B cell (primary cell): ENCODE measurements at regions not wholly inside any gene's neighbourhood (a gene's known extent, or its start where the extent isn't known, plus 50 kb on each side); places are given as distances from the start of the nearest gene placed in this dataset.

Experiments
- ATAC-seq: fragments of 200-7000 bp; cut with Tn5 transposase; one replicate; pipeline ENCODE4 v1.10.0; 2021; ENCODE audit warnings: low read depth, mild to moderate bottlenecking, moderate number of reproducible peaks, moderate library complexity
- CTCF ChIA-PET: fragments of 350-600 bp; sonication (Branson Sonifier 250); formaldehyde crosslinking; loops from one replicate; lab custom pipeline; 2021; ENCODE audit warnings: antibody characterized with exemption, inconsistent platforms; lab: Charles Lee
- POLR2A ChIA-PET: fragments of 350-600 bp; sonication (Branson Sonifier 250); formaldehyde crosslinking; loops from one replicate; lab custom pipeline; 2021; ENCODE audit warnings: antibody characterized with exemption; lab: Charles Lee
- DNase-seq: peaks from one replicate; pipeline ENCODE4 v3.0.0; 2013
- H2AFZ ChIP-seq: 2 replicates; pipeline ENCODE4 v1.6.1; 2012; ENCODE audit warnings: mild to moderate bottlenecking, low read depth, low read length; ENCODE audit not compliant: insufficient read depth, poor library complexity, severe bottlenecking
- H3K27ac ChIP-seq, 2 donors: 1 replicate in 1 of 2; 2 replicates in 1 of 2; pipeline ENCODE4 v1.5.1; 2012 to 2013; ENCODE audit warnings: low read length in 2 of 2, mild to moderate bottlenecking in 2 of 2, moderate library complexity in 1 of 2
- H3K27me3 ChIP-seq, 4 experiments: fragments of 200-600 bp in 1 of 4; sonication (generic) in 1 of 4; replicated peaks in 1 of 4; 1 replicate in 2 of 4; 2 replicates in 2 of 4; pipeline versions ENCODE4 v1.6.1 to v1.7.0; 2013 to 2016; ENCODE audit warnings: low read length in 3 of 4, mild to moderate bottlenecking in 2 of 4, mixed read lengths in 1 of 4, moderate library complexity in 1 of 4; ENCODE audit not compliant: insufficient read depth in 4 of 4, control insufficient read depth in 3 of 4; ENCODE audit errors: control extremely low read depth in 1 of 4
- H3K36me3 ChIP-seq, 2 experiments: replicated peaks in 1 of 2; 1 replicate in 1 of 2; 2 replicates in 1 of 2; pipeline versions ENCODE4 v1.6.1 to v1.7.1; 2013; ENCODE audit warnings: low read length in 1 of 2; ENCODE audit not compliant: insufficient read depth in 2 of 2, control insufficient read depth in 1 of 2; ENCODE audit errors: control extremely low read depth in 1 of 2, extremely low read depth in 1 of 2
- H3K4me1 ChIP-seq, 2 donors: fragments of 200-600 bp in 1 of 2; sonication (generic) in 1 of 2; 1 replicate in 1 of 2; 2 replicates in 1 of 2; pipeline versions ENCODE4 v1.5.1 to v1.6.1; 2013 to 2017; ENCODE audit warnings: low read length in 2 of 2; ENCODE audit not compliant: control insufficient read depth in 2 of 2, insufficient read depth in 2 of 2
- H3K4me2 ChIP-seq: replicated peaks from 2 replicates; pipeline ENCODE3; 2012; ENCODE audit warnings: mild to moderate bottlenecking, low read depth, low read length; ENCODE audit not compliant: poor library complexity, severe bottlenecking
- H3K4me3 ChIP-seq, 5 experiments: fragments of 200-600 bp in 1 of 5; sonication (generic) in 1 of 5; 1 replicate in 3 of 5; 2 replicates in 2 of 5; pipeline versions ENCODE4 v1.5.1 to v1.7.0; 2011 to 2016; ENCODE audit warnings: low read length in 4 of 5, mild to moderate bottlenecking in 4 of 5, low read depth in 2 of 5, control low read depth in 1 of 5, moderate library complexity in 1 of 5; ENCODE audit not compliant: insufficient read depth in 1 of 5; ENCODE audit errors: control extremely low read depth in 1 of 5, extremely low read depth in 1 of 5
- H3K79me2 ChIP-seq: fragments of 200-600 bp; sonication (generic); one replicate; pipeline ENCODE4 v1.6.0; 2016; ENCODE audit warnings: low read length; ENCODE audit not compliant: control insufficient read depth, insufficient read depth
- H3K9ac ChIP-seq: fragments of 200-600 bp; sonication (generic); 2 replicates; pipeline ENCODE4 v1.6.1; 2017; ENCODE audit warnings: mild to moderate bottlenecking, low read length, moderate library complexity
- H3K9me3 ChIP-seq, 3 donors: one replicate each; pipeline versions ENCODE4 v1.6.1 to v1.7.1; 2013; ENCODE audit warnings: low read length in 2 of 3; ENCODE audit not compliant: control insufficient read depth in 2 of 3, insufficient read depth in 1 of 3; ENCODE audit errors: control extremely low read depth in 1 of 3
- H4K20me1 ChIP-seq: 2 replicates; pipeline ENCODE4 v1.6.0; 2012; ENCODE audit warnings: mild to moderate bottlenecking, low read length; ENCODE audit not compliant: insufficient read depth, control insufficient read depth, poor library complexity, severe bottlenecking
- H3K27ac Mint-ChIP-seq: one replicate; pipeline ENCODE4 v1.8.0; 2021; ENCODE audit warnings: mixed read lengths
- H3K27me3 Mint-ChIP-seq: one replicate; pipeline ENCODE4 v1.8.0; 2021; ENCODE audit warnings: mixed read lengths
- H3K4me1 Mint-ChIP-seq: one replicate; pipeline ENCODE4 v1.8.0; 2021; ENCODE audit warnings: mixed read lengths
- H3K4me3 Mint-ChIP-seq: one replicate; pipeline ENCODE4 v1.8.0; 2021; ENCODE audit warnings: mixed read lengths
- H3K9me3 Mint-ChIP-seq: one replicate; pipeline ENCODE4 v1.8.0; 2022; ENCODE audit warnings: mixed read lengths; ENCODE audit not compliant: insufficient read depth
- CTCF ChIP-seq: fragments of 200-600 bp; IDR thresholded peaks from one replicate; pipeline ENCODE4 v1.8.0; 2022; ENCODE audit warnings: antibody characterized with exemption, mild to moderate bottlenecking
- EZH2 ChIP-seq: IDR thresholded peaks from 2 replicates; pipeline ENCODE4 v1.6.1; 2012; ENCODE audit warnings: borderline replicate concordance, low read depth, mild to moderate bottlenecking, moderate library complexity, low read length; ENCODE audit not compliant: insufficient read depth, poor library complexity, severe bottlenecking
- WGBS: methylation state at CpG from one replicate; pipeline ENCODE4 v1.1.5; 2013; ENCODE audit warnings: missing lambda C conversion rate; ENCODE audit not compliant: insufficient coverage; 5-methylcytosine and 5-hydroxymethylcytosine counted together
- intact Hi-C: fragments of 100-400 bp; cut with micrococcal nuclease; formaldehyde crosslinking; loops from one replicate; pipeline ENCODE4 v1.10.0; 2022

GRCh38 chr12:107309020-107309419 is 215.7 kb upstream of the CRY1 start:
- peaks cover 15 to 16% of the 10 kb centered on the region in 2 donors for H3K4me1 ChIP-seq
- ChIA-PET POLR2A (no interaction called here), CTCF (no interaction called here)
- H3K27ac ChIP-seq, result no peak overlapping the region
- DNase-seq (no peak), ATAC-seq (no peak)
- H3K9ac ChIP-seq, result no peak overlapping the region
- H3K36me3 ChIP-seq, result no peaks in the 10 kb centered on the region
- 0% methylated on average over 4 of the region's 4 CpGs for WGBS
- peaks cover 2% of the 10 kb centered on the region for H3K9me3 Mint-ChIP-seq
- no peak overlapping the region for H2AFZ ChIP-seq
- TF ChIP-seq CTCF (no peak), EZH2 (no peak)
- H4K20me1 ChIP-seq, result no peaks in the 10 kb centered on the region
- no peak overlapping the region for H3K4me2 ChIP-seq
- H3K27me3 Mint-ChIP-seq, result peaks cover 35% of the 10 kb centered on the region
- no peak overlapping the region for H3K27ac Mint-ChIP-seq
- no peak overlapping the region for H3K4me3 ChIP-seq
- H3K9me3 ChIP-seq, result no peaks in the 10 kb centered on the region
- peaks cover 0 to 13% (median 6%) of the 10 kb centered on the region in 4 experiments for H3K27me3 ChIP-seq
- peaks cover 16% of the 10 kb centered on the region for H3K4me1 Mint-ChIP-seq
- H3K4me3 Mint-ChIP-seq, result no peak overlapping the region
- H3K79me2 ChIP-seq, result no peaks in the 10 kb centered on the region
- intact Hi-C loops, result no loop called here

- Mint-ChIP-seq H3K27ac (no peak overlapping the region), H3K27me3 (peaks cover 45% of the 10 kb centered on the region), H3K4me1 (peaks cover 16% of the 10 kb centered on the region), H3K9me3 (peaks cover 2% of the 10 kb centered on the region), H3K4me3 (no peak overlapping the region)
- ChIA-PET CTCF (no interaction called here), POLR2A (no interaction called here)
- no peak overlapping the region for H3K9ac ChIP-seq
- no peaks in the 10 kb centered on the region for H3K9me3 ChIP-seq
- no peak overlapping the region for H3K4me3 ChIP-seq
- H3K79me2 ChIP-seq, result no peaks in the 10 kb centered on the region
- intact Hi-C loops, result no loop called here
- DNase-seq, result no peak
- no peak overlapping the region for H3K27ac ChIP-seq
- peaks cover 15 to 16% of the 10 kb centered on the region in 2 donors for H3K4me1 ChIP-seq
- 80% methylated on average over 1 of the region's 4 CpGs for WGBS
- no peak overlapping the region for H3K4me2 ChIP-seq
- no peak for TF ChIP-seq CTCF
- no peaks in the 10 kb centered on the region for H4K20me1 ChIP-seq
- no peak overlapping the region for H2AFZ ChIP-seq
- H3K27me3 ChIP-seq, result peaks cover 0 to 14% (median 9%) of the 10 kb centered on the region in 4 experiments
- H3K36me3 ChIP-seq, result no peaks in the 10 kb centered on the region
- ATAC-seq, result no peak
These were observed 217.3 kb upstream of the CRY1 start for GRCh38 chr12:107310621-107311020.
